ENCODE measurements at regions not wholly inside any gene's neighbourhood (a gene's known extent, or its start where the extent isn't known, plus 50 kb on each side); places are given as distances from the start of the nearest gene placed in this dataset.

DNA sequence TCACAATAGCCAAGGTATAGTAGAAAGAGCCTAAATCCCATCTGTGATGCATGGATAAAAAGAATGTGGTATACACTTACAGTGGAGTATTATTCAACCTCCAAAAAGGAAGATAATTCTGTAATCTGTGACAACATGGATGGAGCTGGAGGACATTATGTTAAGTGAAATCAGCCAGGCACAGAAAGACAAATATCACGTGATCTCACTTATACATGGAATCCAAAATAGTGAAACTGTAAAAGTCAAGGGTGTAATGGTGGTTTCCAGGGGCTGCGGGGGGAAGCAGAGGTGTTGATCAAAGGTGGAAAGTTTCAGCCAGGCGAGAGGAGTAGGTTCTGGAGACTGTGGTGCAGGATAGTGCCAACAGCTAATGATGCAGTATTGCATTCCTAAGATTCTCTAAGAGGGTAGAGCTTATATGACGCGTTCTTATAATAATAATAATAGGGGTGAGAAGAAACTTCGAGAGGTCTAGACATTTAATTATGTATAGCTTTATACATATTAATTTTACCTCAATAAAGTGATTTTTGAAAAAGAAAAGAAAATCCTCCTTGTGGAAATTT, 246.1 kb downstream of the FOXA2 start:
- in situ Hi-C loops (cut with HindIII; ENCODE audit: extremely low pct_ligation_motif_present, low pct_unique_long_range_greater_than_20kb), result loop anchor here (5.0 to 25.0 kb wide), 6 partner anchors 114 to 1004 kb away; no protein-coding TSS in a partner anchor
- Histone ChIP-seq H3K4me1 (ENCODE audit: insufficient read depth, low read length) (peaks cover 5% of the 10 kb centered on the region; the same call in 1 of the 2 replicates), H3K9me3 (ENCODE audit: low read length) (no peaks in the 10 kb centered on the region), H3K27ac (ENCODE audit: extremely low read length, insufficient read depth, low read length) (no peak overlapping the region), H3K79me2 (ENCODE audit: insufficient read depth, low read length) (no peaks in the 10 kb centered on the region), H2AFZ (ENCODE audit: low read length) (no peak overlapping the region), H3K9ac (ENCODE audit: insufficient read depth, low read depth, low read length) (no peak overlapping the region), H3K4me2 (ENCODE audit: low read depth, low read length) (no peak overlapping the region), H3K36me3 (replicated peaks in 1 of 2; ENCODE audit: control insufficient read depth in 1 of 2, insufficient read depth in 2 of 2, low read length in 2 of 2) (no peaks in the 10 kb centered on the region), H4K20me1 (ENCODE audit: insufficient read depth, low read length) (no peaks in the 10 kb centered on the region), H3K4me3 (replicated peaks in 1 of 3; ENCODE audit: insufficient read depth in 1 of 3, low read depth in 2 of 3, low read length in 3 of 3) (no peak overlapping the region), H3K27me3 (ENCODE audit: control insufficient read depth in 1 of 2, insufficient read depth in 2 of 2, low read length in 2 of 2) (peaks cover 0 to 18% of the 10 kb centered on the region in 2 experiments; a peak in 2 of 5 replicates)
- DNase-seq (ENCODE audit: low spot score) (no peak), FAIRE-seq (no peak), ATAC-seq (no peak)
- no TSS peak for BruUV-seq (replicated peaks)
- TF ChIP-seq RAD51 (IDR thresholded peaks at IDR 0.05; ENCODE audit: borderline replicate concordance) (peak; percentile 95), FOXK1 (CRISPR knock-in tag; IDR thresholded peaks at IDR 0.05; ENCODE audit: borderline replicate concordance, low read depth) (no peak), ZNF235 (CRISPR knock-in tag; IDR thresholded peaks at IDR 0.05; ENCODE audit: borderline replicate concordance) (no peak)
- TF ChIP-seq, protein P1, sequence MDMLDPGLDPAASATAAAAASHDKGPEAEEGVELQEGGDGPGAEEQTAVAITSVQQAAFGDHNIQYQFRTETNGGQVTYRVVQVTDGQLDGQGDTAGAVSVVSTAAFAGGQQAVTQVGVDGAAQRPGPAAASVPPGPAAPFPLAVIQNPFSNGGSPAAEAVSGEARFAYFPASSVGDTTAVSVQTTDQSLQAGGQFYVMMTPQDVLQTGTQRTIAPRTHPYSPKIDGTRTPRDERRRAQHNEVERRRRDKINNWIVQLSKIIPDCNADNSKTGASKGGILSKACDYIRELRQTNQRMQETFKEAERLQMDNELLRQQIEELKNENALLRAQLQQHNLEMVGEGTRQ (IDR thresholded peaks at IDR 0.05; ENCODE audit: low read depth, low read length), result peak; percentile 39; the same call in 1 of the 2 replicates
- TF ChIP-seq, protein P1 (CRISPR knock-in tag; IDR thresholded peaks at IDR 0.05; ENCODE audit: borderline replicate concordance), result no peak
- ChIA-PET CTCF (ENCODE audit: low intra/inter-chr PET ratio, low total read pairs) (interaction anchor here (1.2 to 9.0 kb wide), 6 partner anchors 48 to 354 kb away, joined by 3 to 231 read pairs (median 10); no protein-coding TSS in a partner anchor), POLR2A (interaction anchor here (0.9 to 2.0 kb wide), 2 partner anchors 246 to 249 kb away, joined by 4 to 7 read pairs; partner anchors contain the start of gene FOXA2)
- 35% methylated on average over 6 of the region's 6 CpGs for WGBS (ENCODE audit: low lambda C conversion rate)
- intact Hi-C loops (cut with micrococcal nuclease; ENCODE audit: unreplicated experiment), result loop anchor here (2.0 kb wide), 4 partner anchors 101 to 1003 kb away; no protein-coding TSS in a partner anchor

Measured in HepG2 (cell line).